ENCODE measurements at regions not wholly inside any gene's neighbourhood (a gene's known extent, or its start where the extent isn't known, plus 50 kb on each side); places are given as distances from the start of the nearest gene placed in this dataset.

DNA sequence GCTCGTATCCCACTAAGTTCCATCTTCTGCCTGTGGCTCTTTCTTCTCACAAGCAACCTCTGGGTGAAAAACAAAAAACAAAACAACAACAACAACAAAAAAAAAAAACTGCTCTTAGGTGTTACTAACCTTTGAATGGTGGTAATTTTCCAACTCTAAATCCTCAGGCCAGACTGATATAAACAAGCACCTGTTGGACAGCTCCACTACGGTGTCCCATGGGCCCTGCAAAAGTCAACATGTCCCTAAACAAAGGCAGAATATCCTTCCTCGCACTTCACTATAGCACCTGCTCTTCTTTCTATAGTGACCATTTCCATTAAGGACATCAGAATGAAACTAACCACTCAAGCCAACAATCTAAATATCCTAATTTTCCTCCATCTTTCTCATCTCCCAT, 54.6 kb upstream of the PARM1 start:
- DNase-seq (ENCODE audit: low read depth in 3 of 3) = no peak

DNA sequence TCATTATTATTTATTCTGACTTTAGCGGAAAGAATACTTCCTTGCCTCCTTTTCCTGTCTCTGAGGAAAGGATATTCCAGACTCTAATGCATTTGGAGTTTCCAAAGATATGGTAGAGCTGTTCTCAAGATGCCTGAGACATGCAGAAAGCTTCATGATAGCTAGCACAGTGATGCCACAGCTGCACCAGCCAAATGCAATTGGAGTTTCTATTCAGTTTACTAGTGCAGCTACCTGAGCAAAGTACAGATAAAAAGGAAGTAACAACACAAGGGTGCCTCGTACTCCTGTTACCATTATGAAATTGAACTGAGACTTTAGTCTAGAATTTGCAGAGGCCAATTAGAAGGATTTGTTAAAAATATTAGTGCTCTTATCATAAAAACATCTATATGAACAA, 57.5 kb upstream of the PARM1 start:
- DNase-seq (ENCODE audit: low read depth in 3 of 3) = no peak

DNA sequence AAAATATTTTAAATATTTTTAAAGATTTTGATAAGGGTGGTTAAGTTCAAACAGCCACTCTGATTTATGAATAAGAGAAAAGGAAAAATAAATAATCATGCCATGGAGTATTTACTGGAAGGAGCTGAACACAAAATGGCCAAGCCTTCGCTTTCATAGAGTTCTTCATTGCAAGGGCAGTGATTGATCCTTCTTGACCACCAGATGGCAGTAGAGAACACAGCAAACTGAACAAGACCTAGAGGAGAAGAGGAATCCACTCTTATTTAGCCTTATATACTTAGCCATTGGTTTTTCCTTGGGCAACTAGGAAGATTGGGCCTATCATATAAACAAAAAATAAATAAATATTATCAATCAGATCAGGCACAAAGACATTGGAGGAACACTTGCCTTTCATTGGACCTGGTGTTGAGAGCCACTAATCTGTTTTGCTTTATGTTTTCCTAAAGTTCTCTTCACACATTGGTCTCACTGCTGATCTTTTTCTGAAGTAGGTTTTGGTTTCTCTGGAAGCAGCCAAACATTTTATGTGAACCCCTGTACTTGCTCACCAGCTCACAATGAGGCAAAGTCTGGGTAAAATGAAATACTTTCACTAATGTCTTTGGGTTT, 58.1 kb upstream of the PARM1 start:
- DNase-seq (ENCODE audit: low read depth in 3 of 3) = peak in 1 of 3 donors; percentile 1

DNA sequence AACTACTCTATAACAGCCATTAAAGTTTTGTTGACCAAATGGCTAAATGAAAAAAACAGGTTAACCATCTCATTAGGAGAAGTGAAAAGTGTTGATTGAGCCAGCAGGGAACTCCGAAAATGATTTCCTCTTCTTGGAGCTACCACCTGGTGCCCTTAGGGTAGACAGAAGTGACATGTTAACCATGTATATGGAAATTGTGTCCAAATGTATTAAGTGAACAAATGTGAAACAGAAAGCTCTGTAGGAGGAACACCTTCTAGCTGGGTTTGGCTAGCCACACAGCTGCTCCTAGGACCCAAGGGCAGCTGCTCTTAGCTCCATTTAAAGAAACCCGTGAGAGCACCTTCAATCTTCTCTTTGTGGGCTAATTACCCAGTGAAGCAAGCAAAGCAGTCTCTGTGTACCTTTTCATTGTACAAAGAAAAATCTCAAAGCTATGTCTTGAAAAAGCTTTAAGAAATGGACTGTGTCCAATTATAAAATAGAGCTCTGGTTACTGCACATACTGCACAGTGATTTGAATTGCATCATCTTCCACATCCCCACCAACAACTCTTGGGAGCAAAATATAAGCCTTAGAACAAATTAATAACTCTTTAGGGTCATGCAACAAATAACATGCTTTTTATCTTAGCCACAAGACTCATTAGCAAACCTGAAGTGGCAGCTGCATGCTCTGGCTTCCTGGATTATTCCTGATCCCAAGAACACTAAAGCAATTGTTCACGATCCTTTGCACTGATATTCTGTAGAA, 59.2 kb upstream of the PARM1 start:
- DNase-seq (ENCODE audit: low read depth in 3 of 3) = no peak

DNA sequence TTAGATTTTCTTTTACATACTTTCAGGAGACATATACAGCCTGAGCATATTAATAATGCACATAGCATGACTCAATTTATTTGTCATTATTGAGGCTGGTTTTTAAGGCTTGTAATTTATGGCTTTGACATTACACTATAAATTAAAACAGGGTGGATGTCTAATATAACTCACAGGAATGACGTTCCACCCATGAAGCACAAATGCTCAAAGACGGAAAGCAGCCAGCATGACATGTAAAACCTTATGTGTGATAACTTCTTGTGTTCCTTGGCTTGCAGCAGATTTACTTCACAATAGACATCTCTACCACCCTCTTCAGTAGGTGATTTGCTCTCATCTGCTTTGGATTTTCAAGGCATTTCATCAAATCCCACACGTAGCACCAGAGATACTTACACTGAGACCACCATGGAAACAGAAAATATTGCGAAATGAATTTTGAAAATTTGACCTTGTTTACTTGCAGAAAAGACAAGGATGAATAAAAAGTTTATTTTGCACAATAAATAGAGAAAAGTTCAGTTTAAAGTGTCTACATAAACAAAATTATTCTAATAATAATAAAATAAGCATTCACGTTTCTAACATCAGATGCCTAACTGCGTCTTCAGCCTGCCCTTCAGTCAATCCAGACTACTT, 64.7 kb upstream of the BTC start:
- no peak for DNase-seq (ENCODE audit: low read depth in 3 of 3)

DNA sequence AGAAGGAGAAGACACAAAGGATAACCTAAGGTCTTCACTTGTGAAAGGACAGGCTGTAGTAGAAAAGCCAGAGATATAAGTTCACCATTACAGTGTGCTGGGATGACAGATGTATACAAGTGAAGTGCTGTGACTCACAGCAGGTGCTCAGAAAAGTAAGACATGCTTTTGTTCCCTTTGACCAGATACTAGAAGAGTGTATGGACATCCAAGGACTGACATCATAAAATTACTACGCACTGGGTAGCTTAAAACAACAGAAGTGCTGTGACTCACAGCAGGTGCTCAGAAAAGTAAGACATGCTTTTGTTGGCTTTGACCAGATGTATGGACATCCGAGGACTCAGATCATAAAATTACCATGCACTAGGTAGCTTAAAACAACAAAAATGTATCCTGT, 61.6 kb upstream of the BTC start:
- no peak for DNase-seq (ENCODE audit: low read depth in 3 of 3)

DNA sequence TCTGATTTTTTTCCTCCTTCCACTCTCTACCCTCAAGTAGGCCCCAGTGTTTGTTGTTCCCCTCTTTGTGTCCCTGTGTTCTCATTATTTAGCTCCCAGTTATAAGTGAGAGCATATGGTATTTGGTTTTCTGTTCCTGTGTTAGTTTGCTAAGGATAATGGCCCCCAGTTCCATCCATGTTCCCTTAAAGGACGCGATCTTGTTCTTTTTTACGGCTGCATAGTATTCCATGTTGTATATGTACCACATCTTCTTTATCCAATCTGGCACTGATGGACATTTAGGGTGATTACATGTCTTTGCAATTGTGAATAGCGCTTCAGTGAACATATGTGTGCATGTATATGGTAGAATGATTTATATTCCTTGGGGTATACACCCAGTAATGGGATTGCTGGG, 54.5 kb upstream of the BTC start:
- no peak for DNase-seq (ENCODE audit: low read depth in 3 of 3)

DNA sequence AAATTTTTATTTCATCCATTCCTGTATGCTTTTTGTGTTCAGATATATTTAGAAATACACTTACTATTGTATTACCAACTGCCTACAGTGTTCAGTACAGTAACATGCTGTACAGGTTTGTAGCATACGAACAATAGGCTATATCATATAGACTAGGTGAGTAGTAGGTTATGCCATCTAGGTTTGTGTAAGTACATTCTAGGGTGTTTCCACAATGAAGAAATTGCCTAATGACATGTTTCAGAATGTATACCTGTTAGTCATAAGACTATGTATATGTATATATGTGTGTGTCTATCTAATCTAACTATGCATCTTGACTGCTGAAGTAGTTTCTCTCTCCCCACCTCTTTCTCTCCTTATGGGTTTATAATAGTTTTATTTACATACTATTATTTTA, 51.5 kb upstream of the BTC start:
- no peak for DNase-seq (ENCODE audit: low read depth in 3 of 3)
